GM10266 (cell line): ENCODE measurements at regions not wholly inside any gene's neighbourhood (a gene's known extent, or its start where the extent isn't known, plus 50 kb on each side); places are given as distances from the start of the nearest gene placed in this dataset.

Experiments
- DNase-seq: peaks from one replicate; pipeline ENCODE4 v3.0.0; 2012; ENCODE audit errors: extremely low spot score
- CTCF ChIP-seq: IDR thresholded peaks from 2 replicates; pipeline ENCODE4 v1.5.1; 2012; ENCODE audit warnings: mild to moderate bottlenecking, low read depth; ENCODE audit not compliant: control insufficient read depth, insufficient read depth; ENCODE audit errors: missing control alignments

DNA sequence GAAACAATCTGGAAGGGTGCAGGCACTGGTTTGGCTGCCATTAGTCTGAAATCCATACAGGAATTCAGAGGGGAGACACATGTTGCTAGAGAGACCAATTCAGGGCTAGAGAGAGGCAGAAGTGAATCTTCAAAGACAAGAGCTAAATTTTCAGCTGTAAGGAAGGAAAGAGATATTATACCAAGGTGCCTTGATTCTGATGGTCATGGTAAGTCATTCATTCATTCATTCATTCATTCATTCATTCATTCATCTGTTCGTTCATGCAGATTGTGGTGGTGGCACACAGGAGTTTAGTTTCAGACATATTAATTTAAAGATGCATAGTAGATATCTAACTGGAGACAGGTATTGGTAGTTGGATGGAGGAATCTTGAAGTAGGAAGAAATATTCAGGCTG is 1493.5 kb upstream of the TMEM132C start:
- DNase-seq = no peak
- TF ChIP-seq CTCF = no peak

DNA sequence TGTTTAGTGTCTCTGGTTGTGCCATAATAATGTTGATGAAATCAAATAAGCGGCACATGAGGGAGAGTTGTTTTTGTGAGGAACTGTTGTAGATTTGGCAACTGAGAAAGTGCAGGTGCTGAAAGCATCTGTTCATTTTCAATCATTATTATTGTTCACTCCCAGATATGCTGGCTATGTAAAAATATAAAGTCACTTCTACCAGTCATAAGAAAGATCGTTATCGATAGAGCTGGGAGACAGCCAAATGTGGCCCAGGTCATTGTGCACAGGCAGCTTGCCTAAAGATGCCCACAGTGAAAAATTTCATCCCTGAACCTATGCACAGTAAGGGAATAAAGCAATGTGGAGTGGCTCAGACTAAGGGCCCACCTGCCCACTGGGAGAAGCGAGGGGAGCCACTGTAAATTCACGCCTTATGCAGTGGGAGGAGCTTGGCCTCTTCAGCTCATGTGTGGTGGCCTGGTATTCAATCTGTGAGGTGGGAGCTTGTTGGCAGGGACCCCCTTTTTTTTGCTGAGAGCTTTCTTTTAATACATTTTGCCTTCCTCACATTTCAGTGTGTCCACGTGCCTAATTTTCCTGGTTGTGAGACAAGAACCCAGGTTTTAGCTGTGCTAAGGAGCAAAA is 1490.8 kb upstream of the TMEM132C start:
- TF ChIP-seq CTCF = no peak
- DNase-seq = no peak

DNA sequence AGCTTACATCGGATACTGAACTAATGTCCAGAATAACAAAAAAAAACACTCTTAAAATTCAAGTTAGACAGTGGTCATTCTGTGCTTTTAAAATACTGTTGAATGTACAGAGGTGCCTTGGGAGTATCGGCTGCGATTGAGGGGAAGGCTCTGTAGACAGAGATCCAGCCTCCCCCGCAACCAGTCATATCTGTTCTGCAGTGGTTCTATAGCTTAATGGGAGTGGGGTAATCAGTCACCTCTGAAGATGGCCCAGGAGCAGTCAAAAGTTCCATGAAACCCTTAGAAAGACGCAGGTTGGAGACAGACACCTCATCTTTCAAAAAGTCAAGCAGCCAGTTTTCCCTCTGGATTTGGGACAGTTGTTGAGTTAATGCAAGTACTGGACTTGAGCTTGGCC is 1486.6 kb upstream of the TMEM132C start:
- DNase-seq = no peak
- no peak for TF ChIP-seq CTCF

GRCh38 chr12:126781593-126781992 is 1485.4 kb upstream of the TMEM132C start:
- DNase-seq = no peak
- no peak for TF ChIP-seq CTCF

GRCh38 chr12:126782083-126782482 is 1484.9 kb upstream of the TMEM132C start:
- no peak for TF ChIP-seq CTCF
- no peak for DNase-seq

DNA sequence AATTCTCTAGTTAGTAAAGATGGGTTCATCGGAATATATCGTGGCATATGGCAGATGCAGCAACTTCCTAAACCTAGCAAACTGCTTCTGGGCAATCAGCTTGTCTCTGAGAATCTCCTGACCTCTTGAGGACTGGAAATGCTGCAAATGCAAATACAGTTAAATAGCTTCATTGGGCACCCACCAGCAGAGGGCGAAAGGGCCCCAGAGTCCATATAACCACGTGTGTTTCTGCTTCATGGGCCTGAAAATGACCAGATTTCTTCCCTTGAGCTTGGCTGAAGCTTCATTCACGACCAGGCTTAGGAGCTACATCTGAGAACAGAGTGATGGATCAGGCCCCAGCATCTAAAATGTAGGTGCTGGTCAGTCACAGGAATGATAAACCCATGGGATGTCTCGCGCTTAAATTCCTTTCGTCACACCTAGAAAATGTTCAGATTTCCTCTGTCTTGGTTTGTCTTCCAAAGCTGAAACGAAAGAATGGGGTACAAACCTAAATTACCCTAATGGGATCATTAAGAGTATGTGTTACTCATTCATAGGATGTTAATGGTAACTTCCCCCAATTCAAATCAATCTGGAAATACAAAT is 1482.5 kb upstream of the TMEM132C start:
- DNase-seq = no peak
- peak; percentile 13 for TF ChIP-seq CTCF

GRCh38 chr12:126789963-126790362 is 1477.0 kb upstream of the TMEM132C start:
- TF ChIP-seq CTCF = no peak
- no peak for DNase-seq
